GM12891 (cell line): ENCODE measurements at regions not wholly inside any gene's neighbourhood (a gene's known extent, or its start where the extent isn't known, plus 50 kb on each side); places are given as distances from the start of the nearest gene placed in this dataset.

Experiments
- POLR2A ChIP-seq: IDR thresholded peaks from 2 replicates; pipeline ENCODE4 v1.6.1; 2011; ENCODE audit warnings: low read depth, low read length, control low read depth
- POLR2AphosphoS5 ChIP-seq: IDR thresholded peaks from 2 replicates; pipeline ENCODE4 v1.6.1; 2011; ENCODE audit warnings: low read depth, low read length, control low read depth
- SPI1 ChIP-seq: IDR thresholded peaks from 2 replicates; pipeline ENCODE4 v1.6.1; 2011; ENCODE audit warnings: low read depth, low read length, control low read depth

- TF ChIP-seq POLR2A = no peak
- no peak for TF ChIP-seq POLR2AphosphoS5
- TF ChIP-seq SPI1 = 0 out of 2 replicates have a peak, but pooled peaks have one; percentile 7
These were observed 85.3 kb upstream of the ADRB2 start for GRCh38 chr5:148740966-148741742.
